GM18498 (cell line): ENCODE measurements at regions not wholly inside any gene's neighbourhood (a gene's known extent, or its start where the extent isn't known, plus 50 kb on each side); places are given as distances from the start of the nearest gene placed in this dataset.

Source experiments
- ATAC-seq: cut with Tn5 transposase; IDR thresholded peaks from one replicate; pipeline ENCODE4 v1.9.1; 2021; ENCODE audit warnings: mild to moderate bottlenecking, moderate library complexity; ENCODE audit not compliant: unreplicated experiment

- ATAC-seq = no peak
Observed at GRCh38 chr15:93180128-93180527, 91.1 kb upstream of the RGMA start.

GRCh38 chr15:93179700-93180102 is 90.7 kb upstream of the RGMA start:
- ATAC-seq = no peak

GRCh38 chr15:93179072-93179471 is 90.1 kb upstream of the RGMA start:
- ATAC-seq = no peak

GRCh38 chr15:93178371-93178770 is 89.4 kb upstream of the RGMA start:
- ATAC-seq = no peak

- no peak for ATAC-seq
Observed at GRCh38 chr15:93176065-93176464, 87.1 kb upstream of the RGMA start.

- no peak for ATAC-seq
Observed at GRCh38 chr15:93174836-93175235, 85.8 kb upstream of the RGMA start.

GRCh38 chr15:93173369-93173768 is 84.4 kb upstream of the RGMA start:
- ATAC-seq = no peak

GRCh38 chr15:93171476-93171875 is 82.5 kb upstream of the RGMA start:
- ATAC-seq = no peak

- ATAC-seq = no peak
Observed at GRCh38 chr15:93170329-93170728, 81.3 kb upstream of the RGMA start.

GRCh38 chr15:93168910-93169309 is 79.9 kb upstream of the RGMA start:
- ATAC-seq = no peak

- ATAC-seq = no peak
Observed at GRCh38 chr15:93167291-93167690, 78.3 kb upstream of the RGMA start.

GRCh38 chr15:93166675-93167074 is 77.7 kb upstream of the RGMA start:
- no peak for ATAC-seq

- no peak for ATAC-seq
Observed at GRCh38 chr15:93165734-93166470, 76.9 kb upstream of the RGMA start.

GRCh38 chr15:93164409-93164808 is 75.4 kb upstream of the RGMA start:
- ATAC-seq = no peak

- ATAC-seq = no peak
Observed at GRCh38 chr15:93162560-93162959, 73.5 kb upstream of the RGMA start.

GRCh38 chr15:93159930-93160329 is 70.9 kb upstream of the RGMA start:
- ATAC-seq = no peak

GRCh38 chr15:93158097-93158900 is 69.3 kb upstream of the RGMA start:
- no peak for ATAC-seq

- no peak for ATAC-seq
Observed at GRCh38 chr15:93154666-93155065, 65.7 kb upstream of the RGMA start.

GRCh38 chr15:93152951-93153350 is 63.9 kb upstream of the RGMA start:
- ATAC-seq = no peak

- no peak for ATAC-seq
Observed at GRCh38 chr15:93152360-93152759, 63.3 kb upstream of the RGMA start.

GRCh38 chr15:93150910-93151881 is 62.2 kb upstream of the RGMA start:
- no peak for ATAC-seq
